CD4-positive, alpha-beta T cell treated with Interleukin-15 for 4 hours (primary cell): ENCODE measurements at regions not wholly inside any gene's neighbourhood (a gene's known extent, or its start where the extent isn't known, plus 50 kb on each side); places are given as distances from the start of the nearest gene placed in this dataset.
"Not testable (repeated sequence)": the region's sequence is repeated elsewhere in the genome, so short reads cannot be mapped to it uniquely, and the experiment has no call there.

Experiments
- DNase-seq: peaks from one replicate; pipeline ENCODE4 v3.0.0-alpha.2; 2020; ENCODE audit warnings: low spot score

DNA sequence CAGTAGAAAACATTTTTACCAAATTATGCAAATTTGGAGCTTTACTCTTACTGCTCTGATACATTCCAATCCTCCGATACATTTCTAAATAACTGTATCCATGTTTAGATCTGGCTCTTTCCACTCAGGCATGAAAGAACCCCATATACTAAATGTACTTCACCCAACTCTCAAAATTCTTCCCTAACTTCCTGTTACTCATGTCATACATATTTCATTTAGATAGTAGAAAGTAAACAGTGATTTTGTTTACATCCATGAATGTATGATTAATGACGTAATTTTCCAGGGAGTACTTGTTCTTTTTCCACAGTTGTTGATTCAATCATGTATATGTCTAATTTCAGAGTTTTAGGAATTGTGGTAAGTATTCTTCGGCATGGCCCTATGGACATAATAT, 1426.5 kb upstream of the C9orf72 start:
- no peak for DNase-seq

DNA sequence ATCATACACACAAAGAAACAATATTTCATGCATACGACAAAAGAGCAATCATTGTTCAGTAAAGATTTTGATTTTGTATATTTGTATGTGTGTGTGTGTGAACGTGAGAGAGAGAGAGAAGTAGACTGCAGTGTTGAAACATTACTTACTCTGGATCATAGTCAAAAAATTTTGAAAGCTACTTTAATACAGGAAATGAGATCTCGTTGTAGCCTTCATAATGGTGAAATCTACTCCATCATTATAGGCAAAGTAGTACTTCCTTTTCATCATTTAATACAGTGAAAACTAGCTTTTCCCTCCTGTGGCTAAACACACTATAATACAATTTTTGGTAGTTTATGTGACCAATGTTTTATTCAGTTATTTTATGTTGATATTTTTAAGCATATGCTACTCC, 1427.7 kb upstream of the C9orf72 start:
- DNase-seq: no peak

DNA sequence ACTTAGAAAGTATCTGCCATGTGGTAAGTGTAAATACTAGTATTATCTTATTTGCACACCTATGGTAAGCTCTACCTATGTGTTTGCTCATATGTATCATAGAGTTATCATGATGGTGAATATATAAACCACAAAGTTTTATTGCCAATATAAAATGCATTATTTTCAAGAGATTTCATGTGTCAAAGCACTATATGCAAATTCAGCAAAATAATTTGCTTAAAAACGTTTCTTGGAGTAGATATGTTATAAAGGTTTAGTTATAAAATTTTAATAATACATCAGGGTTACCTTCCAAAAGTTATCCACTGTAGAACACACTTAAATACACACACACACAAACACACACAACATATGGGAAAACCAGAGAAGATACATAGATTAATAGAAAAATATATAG, 1431.7 kb upstream of the C9orf72 start:
- DNase-seq: no peak

DNA sequence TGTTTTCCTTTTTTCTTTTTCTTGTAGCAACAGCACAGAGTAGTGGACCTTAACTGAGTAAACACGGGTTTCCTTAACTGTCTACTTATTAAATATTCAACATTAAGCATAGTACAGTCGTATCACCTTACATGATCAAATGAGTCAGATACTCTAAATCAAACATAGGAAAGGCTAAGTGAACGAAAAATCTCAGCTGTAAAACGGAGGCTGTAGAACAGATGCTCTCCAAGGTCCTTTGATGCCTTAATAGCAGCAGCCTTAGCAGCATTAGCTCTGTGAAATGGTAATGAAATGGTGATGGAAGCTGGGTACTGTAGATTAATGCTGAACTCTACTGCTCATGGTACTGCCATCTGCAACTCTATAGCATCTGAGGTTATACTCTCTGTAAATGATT, 1433.3 kb upstream of the C9orf72 start:
- no peak for DNase-seq

DNA sequence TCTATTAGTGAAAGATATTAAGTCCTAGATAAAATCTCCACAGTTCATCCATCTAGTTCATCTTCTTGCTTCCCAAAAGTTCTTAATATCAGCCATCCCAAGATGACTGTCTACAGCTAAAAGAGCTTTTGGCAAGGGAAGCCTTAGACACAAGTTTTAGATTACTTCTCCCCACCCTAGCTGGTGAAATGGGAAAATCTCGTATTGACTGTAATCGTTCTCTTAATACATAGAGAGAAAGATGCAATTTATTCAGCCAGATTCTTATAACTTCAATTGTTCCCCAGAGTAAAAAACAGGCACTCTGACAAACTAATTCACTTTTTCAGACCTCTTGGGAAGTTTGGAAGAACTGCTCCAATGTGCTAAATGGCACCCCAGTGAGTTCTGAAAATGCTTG, 1439.6 kb upstream of the C9orf72 start:
- DNase-seq: no peak

DNA sequence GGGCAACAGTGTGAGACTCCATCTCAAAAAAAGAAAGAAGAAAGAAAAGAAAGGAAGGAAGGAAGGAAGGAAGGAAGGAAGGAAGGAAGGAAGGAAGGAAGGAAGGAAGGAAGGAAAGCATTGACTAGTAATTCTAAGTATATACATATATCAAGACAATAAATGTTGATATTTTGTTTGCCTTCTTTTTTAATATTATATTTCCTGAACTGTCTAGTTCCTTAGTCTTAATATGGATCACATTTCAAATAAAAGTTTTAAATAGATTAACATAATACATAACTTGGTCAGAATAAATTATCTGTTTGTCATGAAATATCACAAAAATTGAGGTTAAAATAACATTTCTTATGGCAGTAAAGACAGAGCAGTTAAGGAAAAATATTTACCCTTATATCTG, 1448.4 kb upstream of the C9orf72 start:
- DNase-seq: no peak

DNA sequence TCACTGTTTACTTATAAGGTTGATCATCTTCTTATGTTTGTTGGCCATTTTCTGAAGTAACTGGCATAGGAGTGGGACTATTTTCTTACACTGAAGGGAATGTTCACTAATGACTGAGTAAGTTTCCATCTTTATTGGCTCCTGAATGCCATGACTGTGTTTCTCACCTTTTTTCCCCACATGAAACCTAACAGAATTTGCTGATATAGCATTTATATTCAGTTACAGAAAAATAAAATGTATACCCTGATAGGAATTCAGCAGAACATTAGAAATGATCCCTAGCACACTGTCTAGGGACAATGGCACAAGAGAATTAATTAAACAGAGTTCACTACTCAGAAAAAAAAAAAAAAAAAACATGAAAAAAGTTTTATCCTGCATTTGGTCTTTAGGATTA, 1465.1 kb upstream of the C9orf72 start:
- DNase-seq: no peak

DNA sequence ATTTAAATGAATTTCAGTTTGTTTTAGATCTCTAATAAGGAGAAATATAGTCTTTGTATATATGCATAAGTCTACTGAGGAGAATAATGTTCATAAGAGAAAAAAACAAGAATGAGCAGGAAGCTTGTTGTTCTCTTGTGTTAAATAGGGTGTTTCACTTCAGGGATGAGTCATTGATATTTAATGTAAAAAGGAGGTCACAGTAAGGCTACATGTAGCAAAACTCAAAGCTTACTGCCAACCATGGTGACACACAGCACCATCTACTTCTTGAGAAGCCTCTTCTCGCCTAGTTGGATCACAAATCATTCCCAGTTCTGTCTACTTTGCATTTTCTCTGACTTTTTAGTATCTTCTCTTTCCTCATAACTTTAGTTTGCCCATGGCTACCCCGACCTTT, 1466.0 kb upstream of the C9orf72 start:
- no peak for DNase-seq

DNA sequence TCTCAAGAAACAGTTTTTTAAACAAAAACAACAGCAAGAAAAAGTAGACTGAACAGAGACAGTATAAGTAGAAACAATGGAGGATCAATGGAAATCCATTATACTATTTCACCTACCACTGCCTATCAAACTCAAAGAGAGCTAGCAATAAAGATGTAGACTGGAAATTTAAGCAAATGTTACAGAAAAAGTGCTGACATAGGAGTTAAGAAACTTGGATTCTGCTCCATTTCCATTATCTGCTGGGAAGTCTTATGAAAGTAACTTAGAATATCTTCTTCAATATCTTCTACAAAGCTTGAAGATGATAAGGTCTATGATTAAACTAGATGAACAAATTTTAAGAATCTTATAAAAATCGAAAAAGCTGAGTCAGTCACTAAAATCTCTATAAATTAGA, 1469.8 kb upstream of the C9orf72 start:
- DNase-seq: no peak

DNA sequence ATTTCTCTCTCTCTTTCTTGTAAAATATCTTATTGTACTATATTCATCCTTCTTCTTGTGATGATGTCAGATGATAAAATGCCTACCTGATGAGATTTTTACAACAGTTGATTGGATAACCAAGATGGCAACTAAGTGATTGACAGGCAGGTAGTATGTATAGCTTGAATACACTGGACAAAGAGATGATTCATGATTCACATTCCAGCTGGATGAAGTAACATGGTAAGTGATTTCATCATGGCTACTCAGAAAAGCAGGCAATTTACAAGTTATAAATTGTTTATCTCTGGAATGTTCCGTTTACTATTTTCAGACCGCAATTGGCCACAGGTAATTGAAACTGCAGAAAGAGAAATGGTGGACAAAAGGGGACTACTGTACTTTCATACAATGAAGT, 1471.7 kb upstream of the C9orf72 start:
- DNase-seq: no peak

DNA sequence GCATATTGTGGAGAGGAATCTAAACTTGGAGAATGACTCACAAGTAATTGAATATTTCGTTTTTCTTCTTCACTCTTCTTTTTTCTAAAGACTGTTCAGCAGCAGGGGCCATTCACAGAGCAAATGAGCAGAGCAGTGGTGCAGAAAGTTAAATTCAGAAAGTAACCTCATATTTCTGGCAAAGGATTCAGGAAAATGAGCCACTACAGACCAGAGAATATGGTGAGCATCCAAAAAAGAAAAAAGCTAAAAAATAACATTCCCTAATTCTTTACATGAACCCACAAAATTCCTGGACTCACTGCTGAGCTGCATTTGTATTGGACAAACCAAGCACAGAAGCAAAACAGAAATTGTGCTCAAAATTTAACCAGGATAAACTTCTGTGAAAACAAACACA, 1486.8 kb upstream of the C9orf72 start:
- DNase-seq: no peak

DNA sequence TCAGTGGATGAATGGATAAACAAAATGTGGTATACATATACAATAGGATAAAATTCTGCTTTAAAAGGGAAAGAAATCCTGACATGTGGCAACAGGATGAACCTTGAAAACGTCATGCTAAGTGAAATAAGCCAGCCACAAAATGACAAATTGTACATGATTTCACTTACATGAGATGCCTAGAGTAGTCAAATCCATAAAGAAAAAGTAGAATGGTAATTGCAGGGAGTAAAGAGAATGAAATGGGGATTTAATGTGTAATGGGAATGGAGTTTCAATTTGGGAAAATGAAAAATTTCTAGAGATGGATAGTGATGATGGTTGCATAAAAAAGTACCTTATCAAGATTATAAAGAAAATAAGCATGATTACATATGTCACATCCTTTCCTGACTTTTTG, 1489.2 kb upstream of the C9orf72 start:
- DNase-seq: no peak

DNA sequence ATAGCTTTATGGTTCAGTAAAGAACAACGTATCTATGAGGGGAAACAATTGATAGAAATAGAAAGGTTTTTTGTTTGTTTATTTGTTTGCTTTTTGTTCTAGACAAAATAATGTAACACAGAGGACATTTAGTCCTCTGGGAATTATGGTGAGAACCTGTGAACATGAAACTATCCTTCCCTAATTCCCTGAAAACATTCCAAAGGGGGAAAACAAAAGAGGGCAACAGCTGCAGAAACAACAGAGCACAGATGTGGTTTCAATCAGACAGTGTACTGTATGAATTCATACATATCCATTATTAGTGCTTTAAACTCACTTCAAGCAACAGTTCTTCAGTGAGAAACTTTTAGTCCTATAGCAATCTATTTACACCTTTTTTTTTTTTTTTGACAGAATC, 1489.8 kb upstream of the C9orf72 start:
- no peak for DNase-seq

DNA sequence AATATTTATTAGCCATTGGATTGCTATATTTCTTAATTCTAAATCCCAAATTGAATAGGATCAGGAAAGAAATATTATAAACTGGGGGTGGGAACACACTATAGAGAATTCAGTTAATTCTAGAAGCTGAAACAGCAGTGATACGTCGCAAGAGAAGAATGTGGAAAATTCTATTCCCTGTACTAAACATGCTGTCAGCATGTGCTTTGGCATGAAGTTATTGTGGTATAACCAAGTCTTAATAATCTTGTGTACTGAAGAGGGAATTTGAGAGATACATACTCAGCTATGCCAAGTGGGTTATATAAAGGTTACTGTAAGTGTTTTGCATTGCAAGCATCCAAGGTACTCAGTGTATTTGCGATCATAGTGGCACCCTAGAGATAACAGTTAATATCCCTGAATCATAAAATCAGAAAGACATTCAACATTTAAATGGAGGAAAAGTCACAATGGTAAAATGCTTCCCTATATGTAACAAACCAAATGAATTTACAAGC, 1492.9 kb upstream of the C9orf72 start:
- no peak for DNase-seq

DNA sequence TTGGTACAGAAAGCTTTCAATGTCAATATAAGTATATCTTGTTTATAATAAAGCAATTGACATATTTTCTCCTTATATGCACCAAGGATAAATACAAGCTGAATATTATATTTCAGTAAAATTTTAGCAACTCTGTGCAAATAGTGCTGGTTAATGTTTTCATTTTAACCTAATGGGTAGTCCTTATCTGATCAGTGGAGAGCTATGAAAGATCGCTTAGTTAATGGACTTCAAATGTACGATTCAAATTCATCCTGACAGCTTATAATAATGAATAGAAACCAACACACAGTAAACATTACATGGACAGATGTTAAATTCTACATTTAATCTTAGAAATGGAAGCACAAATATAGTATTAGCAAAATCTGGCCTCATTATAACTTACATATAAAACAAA, 1495.2 kb upstream of the C9orf72 start:
- DNase-seq: no peak

DNA sequence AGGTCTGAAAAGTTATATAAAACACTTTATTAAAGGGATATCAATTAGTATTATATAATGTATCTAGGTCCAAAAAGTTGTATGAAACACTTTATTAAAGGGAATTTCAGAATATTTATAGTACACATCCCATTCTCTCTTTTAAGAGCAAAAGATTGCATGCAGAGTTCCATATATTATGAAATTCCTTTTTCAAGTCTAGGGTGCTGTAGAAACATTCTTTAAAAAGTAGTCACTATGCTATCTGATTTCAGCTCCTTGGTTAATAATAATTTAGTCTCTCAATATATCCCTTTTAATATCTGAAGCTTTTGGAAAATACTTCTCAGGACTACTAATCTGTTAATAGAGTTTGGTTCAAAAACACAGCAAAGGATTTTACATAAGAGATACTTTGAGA, 1496.1 kb upstream of the C9orf72 start:
- no peak for DNase-seq

DNA sequence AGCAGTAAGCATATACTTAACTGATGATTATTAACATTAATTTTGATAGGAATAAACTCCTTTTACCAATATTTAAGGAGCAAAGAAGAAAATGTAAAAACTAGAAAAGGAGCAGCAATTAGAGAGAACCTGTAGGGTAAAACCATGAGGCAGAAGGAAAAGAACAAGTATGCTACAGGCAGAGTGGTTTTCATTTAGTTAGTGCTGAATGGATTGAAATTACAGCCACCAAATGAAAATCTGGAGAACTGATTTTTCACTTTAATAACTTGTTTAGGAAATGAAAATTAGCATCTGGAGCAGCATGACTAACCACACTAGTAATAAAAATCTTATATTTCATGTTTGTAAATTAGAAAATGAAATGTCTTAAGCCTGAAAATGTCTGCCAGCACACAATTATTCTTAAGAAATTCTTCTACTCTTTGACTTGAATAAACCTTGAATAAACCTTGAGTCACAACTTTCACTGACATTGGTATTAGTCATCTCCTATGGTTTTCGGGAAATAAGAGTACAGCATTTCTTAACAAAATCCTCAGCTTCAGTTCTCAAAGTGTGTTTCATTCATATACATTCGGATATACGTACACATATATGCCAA, 1504.9 kb upstream of the C9orf72 start:
- DNase-seq: no peak

DNA sequence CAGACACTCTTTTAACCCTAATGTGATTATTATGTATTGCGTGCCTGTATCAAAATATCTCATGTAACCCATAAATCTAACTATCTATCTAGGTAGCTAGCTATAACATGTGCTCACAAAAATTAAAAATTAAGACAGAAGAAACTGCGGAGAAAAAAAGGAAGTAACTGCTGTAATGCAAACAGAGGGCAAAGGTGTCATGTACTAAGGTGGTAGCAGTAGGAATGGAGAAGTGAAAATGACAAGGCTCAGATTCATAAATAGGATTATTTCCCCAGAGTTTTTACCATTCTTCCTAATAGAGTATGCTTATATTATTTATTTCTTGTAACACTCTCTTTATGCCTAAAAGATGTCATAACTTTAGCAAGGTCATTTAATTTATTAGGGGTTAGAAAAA, 1527.5 kb upstream of the C9orf72 start:
- DNase-seq: no peak

DNA sequence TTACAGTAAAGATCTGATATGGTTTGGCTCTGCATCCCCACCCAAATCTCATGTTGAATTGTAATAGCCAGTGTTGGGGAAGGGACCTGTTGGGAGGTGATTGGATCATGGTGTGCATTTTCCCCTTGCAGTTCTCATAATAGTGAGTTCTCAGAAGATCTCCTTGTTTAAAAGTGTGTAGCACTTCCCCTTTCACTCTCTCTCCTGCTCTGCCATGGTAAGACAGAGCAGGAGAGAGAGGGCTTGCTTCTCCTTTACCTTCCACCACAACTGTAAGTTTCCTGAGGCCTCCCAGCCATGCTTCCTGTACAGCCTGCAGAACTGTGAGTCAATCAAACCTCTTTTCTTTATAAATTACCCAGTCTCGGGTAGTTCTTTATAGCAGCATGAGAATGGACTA, 1530.9 kb upstream of the C9orf72 start:
- DNase-seq: not testable (repeated sequence)

DNA sequence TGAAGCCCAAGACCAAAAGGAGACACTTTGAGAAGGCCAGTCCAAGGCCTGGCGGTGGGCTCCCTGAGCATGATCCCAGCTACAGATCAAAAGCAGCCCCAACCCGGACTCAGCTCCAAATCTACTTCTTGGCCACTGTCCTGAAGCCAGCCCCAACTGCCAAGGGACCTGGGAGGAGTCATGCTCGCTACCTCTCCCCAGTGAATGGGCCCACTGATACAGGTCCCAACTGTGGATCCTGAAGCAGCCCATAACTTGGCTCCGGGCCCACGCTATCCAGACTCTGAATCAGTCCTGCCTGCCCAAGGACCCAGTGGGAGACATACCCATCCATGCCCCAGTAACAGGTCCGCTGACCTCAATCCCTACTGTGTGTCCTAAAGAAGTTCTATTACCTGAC, 1545.3 kb upstream of the C9orf72 start:
- DNase-seq: no peak

DNA sequence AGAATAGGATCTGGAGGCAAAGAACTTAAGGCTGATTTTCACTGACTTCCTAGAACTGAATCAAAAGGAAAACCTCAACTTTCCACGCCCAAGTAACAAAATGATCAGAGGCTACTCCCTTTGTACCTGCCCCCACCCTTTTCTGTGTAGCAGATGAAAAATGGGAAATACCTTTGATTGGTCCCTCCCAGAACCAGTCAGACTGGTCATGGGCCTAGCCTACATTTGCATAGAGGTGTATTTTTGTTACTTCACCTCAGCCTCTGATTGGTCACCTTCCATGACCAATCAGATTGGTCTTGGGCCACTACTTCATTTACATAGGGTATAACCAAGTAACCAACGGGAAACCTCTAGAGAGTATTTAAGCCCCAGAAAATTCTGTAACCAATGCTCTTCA, 1553.5 kb upstream of the C9orf72 start:
- DNase-seq: no peak

DNA sequence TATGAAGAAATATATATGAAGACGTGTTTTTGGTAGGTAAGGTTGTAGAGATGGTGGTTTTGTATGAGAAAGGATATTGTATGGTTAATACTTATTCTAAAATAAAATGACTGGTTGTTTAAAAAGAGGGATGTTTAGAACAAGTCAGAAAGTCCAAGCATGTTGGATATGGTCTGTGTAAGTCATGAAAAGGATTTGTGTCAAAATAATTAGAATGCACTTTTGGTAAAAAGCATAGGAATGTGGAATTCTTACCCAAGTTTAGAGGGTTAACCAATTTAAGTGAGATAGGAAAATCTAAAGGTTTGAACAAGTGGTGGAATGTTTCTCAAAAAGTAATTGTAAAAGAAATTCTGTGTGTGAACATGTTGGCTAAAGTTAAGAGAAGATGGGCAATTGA, 1556.5 kb upstream of the C9orf72 start:
- no peak for DNase-seq

DNA sequence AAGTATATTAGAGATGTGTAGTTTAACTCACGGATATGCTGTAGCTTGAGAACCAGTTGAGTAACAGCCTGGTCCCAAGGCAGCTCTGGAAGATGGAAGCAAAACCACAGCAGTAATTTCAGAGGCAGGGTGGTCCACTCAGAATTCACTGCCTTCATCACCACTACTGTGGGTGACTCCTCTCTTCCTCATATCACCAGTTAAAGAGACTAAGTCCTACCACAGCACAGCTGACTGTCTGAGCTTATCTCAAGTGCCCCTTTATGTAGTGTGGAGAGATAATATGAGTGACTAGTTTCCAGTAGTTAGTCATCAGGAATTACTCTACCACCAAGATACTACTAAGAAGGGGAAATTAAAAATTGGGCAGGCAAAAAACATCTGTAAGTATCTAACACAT, 1571.2 kb upstream of the C9orf72 start:
- DNase-seq: no peak

DNA sequence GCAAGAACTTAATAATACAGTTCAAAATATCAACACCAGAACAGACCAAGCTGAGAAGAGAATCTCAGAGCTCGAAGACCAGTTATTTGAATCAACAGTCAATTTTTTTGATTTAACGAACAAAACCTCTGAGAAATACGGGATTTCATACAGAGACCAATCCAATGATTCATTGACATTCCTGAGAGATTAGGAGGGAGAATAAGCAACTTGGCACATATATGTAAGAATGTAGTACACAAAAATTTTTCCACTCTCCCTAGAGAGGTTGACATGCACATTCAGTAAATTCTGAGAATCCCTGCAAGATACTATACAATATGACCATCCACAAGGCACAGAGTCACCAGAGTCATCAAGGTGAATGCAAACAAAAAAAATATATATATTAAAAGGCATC, 1577.3 kb upstream of the C9orf72 start:
- DNase-seq: no peak
